Smooth muscle cell (in vitro differentiated cells): ENCODE measurements at regions not wholly inside any gene's neighbourhood (a gene's known extent, or its start where the extent isn't known, plus 50 kb on each side); places are given as distances from the start of the nearest gene placed in this dataset.
"Not testable (repeated sequence)": the region's sequence is repeated elsewhere in the genome, so short reads cannot be mapped to it uniquely, and the experiment has no call there.

ENCODE experiments used
- DNase-seq: peaks from one replicate; lab custom pipeline; 2025; ENCODE audit not compliant: unreplicated experiment; lab: John Stamatoyannopoulos, UW
- H2AFZ ChIP-seq: fragments of 200-600 bp; sonication (generic); 2 replicates; pipeline ENCODE4 v1.6.0; 2016; ENCODE audit warnings: antibody characterized with exemption, low read depth, mild to moderate bottlenecking
- H3F3A ChIP-seq: fragments of 200-600 bp; sonication (generic); 2 replicates; pipeline ENCODE4 v1.6.0; 2017; ENCODE audit warnings: antibody characterized with exemption, low read depth
- H3K27ac ChIP-seq: fragments of 200-600 bp; sonication (generic); 2 replicates; pipeline ENCODE4 v1.5.1; 2016; ENCODE audit warnings: low read depth, mild to moderate bottlenecking
- H3K27me3 ChIP-seq: fragments of 200-600 bp; sonication (generic); 2 replicates; pipeline ENCODE4 v1.6.1; 2016; ENCODE audit warnings: low read depth, mild to moderate bottlenecking
- H3K36me3 ChIP-seq: fragments of 200-600 bp; sonication (generic); 2 replicates; pipeline ENCODE4 v1.5.1; 2016; ENCODE audit warnings: low read depth
- H3K4me1 ChIP-seq: fragments of 200-600 bp; sonication (generic); 2 replicates; pipeline ENCODE4 v1.5.1; 2016; ENCODE audit warnings: low read depth
- H3K4me2 ChIP-seq: fragments of 200-600 bp; sonication (generic); 2 replicates; pipeline ENCODE4 v1.6.0; 2016; ENCODE audit warnings: mild to moderate bottlenecking
- H3K4me3 ChIP-seq: fragments of 200-600 bp; sonication (generic); 2 replicates; pipeline ENCODE4 v1.5.1; 2016; ENCODE audit warnings: mild to moderate bottlenecking
- H3K79me2 ChIP-seq: fragments of 200-600 bp; sonication (generic); 2 replicates; pipeline ENCODE4 v1.6.0; 2016; ENCODE audit warnings: low read depth, mild to moderate bottlenecking
- H3K9ac ChIP-seq: fragments of 200-600 bp; sonication (generic); 2 replicates; pipeline ENCODE4 v1.6.0; 2016; ENCODE audit warnings: low read depth
- H3K9me3 ChIP-seq: fragments of 200-600 bp; sonication (generic); replicated peaks from 2 replicates; pipeline ENCODE4 v1.5.1; 2016; ENCODE audit warnings: low read depth
- H4K20me1 ChIP-seq: fragments of 200-600 bp; sonication (generic); 2 replicates; pipeline ENCODE4 v1.6.0; 2016; ENCODE audit warnings: low read depth
- CTCF ChIP-seq: fragments of 200-600 bp; sonication (generic); IDR thresholded peaks from 2 replicates; pipeline ENCODE4 v1.5.1; 2017; ENCODE audit warnings: borderline replicate concordance, mild to moderate bottlenecking, antibody characterized with exemption; ENCODE audit not compliant: insufficient read depth, poor library complexity, severe bottlenecking
- WGBS: methylation state at CpG from one replicate; pipeline ENCODE4 v1.1.7; 2016; ENCODE audit warnings: low lambda C conversion rate; 5-methylcytosine and 5-hydroxymethylcytosine counted together

DNA sequence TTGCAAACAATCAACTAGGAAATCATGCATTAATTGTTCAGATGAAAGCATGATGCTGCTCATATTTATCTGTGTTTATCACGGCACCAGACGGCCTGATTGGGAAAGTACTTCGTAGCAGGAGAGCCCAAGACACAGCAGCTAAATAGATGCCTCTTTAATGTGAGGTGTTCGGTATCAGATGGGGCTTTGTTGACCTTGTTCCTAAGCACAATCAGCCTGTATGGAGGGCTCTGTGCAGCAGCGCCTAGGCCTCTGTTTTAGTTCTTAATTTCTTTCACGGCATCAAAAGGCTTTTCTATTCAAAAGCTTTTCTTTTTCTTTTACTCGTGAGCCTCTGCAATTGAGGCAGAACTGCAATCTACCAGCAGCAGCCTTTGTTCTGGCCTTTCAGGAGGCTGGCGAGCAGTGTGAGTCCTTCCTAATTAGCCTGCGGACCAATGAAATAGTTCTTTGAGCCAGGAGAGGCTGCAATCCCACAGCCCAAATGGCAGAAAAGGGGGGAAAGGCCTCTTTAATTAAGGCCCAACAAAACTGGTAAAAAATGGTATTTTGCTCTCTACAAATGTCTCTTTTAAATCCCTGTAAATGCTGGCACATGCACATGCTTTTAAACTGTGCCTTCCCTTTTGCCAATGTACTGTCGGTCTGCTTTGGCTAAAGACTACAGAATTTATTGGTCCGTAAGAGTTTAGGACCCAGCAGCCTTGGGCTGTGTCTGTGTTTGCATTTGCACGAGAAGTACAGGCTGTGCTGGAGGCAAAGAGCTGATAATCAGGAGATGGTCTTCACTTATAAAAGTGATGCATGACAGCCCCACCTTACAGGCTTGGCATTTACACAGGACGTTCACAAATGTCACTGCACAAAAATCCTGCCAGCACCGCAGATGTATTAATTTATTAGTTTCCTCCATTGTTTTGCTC, 159.6 kb downstream of the RND3 start:
- Histone ChIP-seq H3K79me2 (no peaks in the 10 kb centered on the region), H3F3A (no peaks in the 10 kb centered on the region), H3K4me3 (no peak overlapping the region), H3K9me3 (no peaks in the 10 kb centered on the region), H2AFZ (no peak overlapping the region), H3K4me2 (no peak overlapping the region), H3K9ac (no peak overlapping the region), H3K4me1 (peaks cover 12% of the 10 kb centered on the region), H3K27ac (no peak overlapping the region), H3K36me3 (no peaks in the 10 kb centered on the region), H3K27me3 (no peaks in the 10 kb centered on the region), H4K20me1 (no peaks in the 10 kb centered on the region)
- 76% methylated on average over 14 of the region's 14 CpGs for WGBS
- DNase-seq, result no peak
- no peak for TF ChIP-seq CTCF

DNA sequence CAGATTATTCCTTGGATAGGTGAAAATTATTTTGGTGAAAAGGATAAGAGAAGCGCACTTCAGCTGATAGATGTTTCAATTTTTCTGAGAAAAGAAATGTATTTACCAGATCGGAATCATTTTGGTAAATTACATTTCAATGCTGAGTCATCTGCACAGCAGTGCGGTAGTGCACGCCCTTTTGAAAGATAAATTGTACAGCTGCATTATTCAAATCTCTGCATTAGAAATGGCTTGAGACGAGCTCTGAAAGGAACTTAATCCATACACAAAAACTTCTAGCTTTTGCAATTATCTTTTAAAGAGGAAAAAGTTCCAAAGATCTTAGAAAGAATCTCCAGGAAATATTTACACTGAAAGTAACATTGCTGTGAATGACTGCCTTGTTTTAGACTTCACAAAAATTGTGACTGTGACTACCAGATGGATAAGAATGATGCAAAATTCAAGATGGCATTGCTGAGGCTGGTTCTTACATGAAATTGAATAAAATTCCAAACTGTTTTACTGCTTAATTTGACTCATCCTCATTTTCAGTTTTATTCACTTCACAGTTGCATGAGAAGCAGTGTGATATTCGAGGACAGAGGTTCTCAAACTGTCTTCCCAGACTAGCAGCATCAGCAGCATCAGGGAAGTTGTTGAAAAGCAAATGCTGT, 161.7 kb downstream of the RND3 start:
- Histone ChIP-seq H3F3A (no peaks in the 10 kb centered on the region), H3K36me3 (no peaks in the 10 kb centered on the region)
- 77% methylated on average over 6 of the region's 6 CpGs for WGBS

DNA sequence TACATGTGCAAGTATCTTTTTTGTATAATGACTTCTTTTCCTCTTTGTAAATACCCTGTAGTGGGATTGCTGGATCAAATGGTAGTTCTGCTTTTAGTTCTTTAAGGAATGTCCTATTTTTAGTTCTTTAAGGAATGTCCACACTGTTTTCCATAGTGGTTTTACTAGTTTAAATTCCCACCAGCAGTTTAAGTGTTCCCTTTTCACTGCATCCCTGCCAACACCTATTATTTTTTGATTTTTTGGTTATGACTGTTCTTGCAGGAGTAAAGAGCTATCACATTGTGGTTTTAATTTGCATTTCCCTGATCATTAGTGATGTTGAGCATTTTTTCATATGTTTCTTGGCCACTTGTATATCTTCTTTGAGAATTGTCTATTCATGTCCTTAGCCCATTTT, 164.4 kb downstream of the RND3 start:
- H3K27me3 ChIP-seq, DNase-seq, H3K27ac ChIP-seq, H4K20me1 ChIP-seq, H3K4me3 ChIP-seq, H3K9me3 ChIP-seq, H3K9ac ChIP-seq, H3K36me3 ChIP-seq, H3F3A ChIP-seq, H2AFZ ChIP-seq, H3K79me2 ChIP-seq, H3K4me2 ChIP-seq: not testable (repeated sequence)
- peaks cover 12% of the 10 kb centered on the region for H3K4me1 ChIP-seq

More for the DNA sequence above, 161.7 kb downstream of the RND3 start:
- no peak overlapping the region for H3K4me3 ChIP-seq
- TF ChIP-seq CTCF, result no peak
- H3K27me3 ChIP-seq, result no peaks in the 10 kb centered on the region
- no peak overlapping the region for H3K4me2 ChIP-seq
- H3K79me2 ChIP-seq, result no peaks in the 10 kb centered on the region
- H3K4me1 ChIP-seq, result peaks cover 12% of the 10 kb centered on the region
- H4K20me1 ChIP-seq, result no peaks in the 10 kb centered on the region
- DNase-seq, result no peak
- H3K9ac ChIP-seq, result no peak overlapping the region
- H3K9me3 ChIP-seq, result no peaks in the 10 kb centered on the region
- no peak overlapping the region for H3K27ac ChIP-seq
- peak overlapping the region; percentile 42 for H2AFZ ChIP-seq

- no peak overlapping the region for H3K4me2 ChIP-seq
- no peak overlapping the region for H3K4me3 ChIP-seq
- 94% methylated on average over 1 of the region's 1 CpG for WGBS
Measured at GRCh38 chr2:150320608-150321007, 166.9 kb downstream of the RND3 start.

More at GRCh38 chr2:150320608-150321007, 166.9 kb downstream of the RND3 start:
- H3F3A ChIP-seq, result no peaks in the 10 kb centered on the region
- H2AFZ ChIP-seq, result no peak overlapping the region
- TF ChIP-seq CTCF, result no peak
- no peak overlapping the region for H3K27ac ChIP-seq
- no peaks in the 10 kb centered on the region for H3K36me3 ChIP-seq
- H3K27me3 ChIP-seq, result no peaks in the 10 kb centered on the region
- H3K4me1 ChIP-seq, result peaks cover 2% of the 10 kb centered on the region
- H3K79me2 ChIP-seq, result no peaks in the 10 kb centered on the region
- no peaks in the 10 kb centered on the region for H4K20me1 ChIP-seq
- peaks cover 7% of the 10 kb centered on the region for H3K9me3 ChIP-seq
- DNase-seq, result no peak
- H3K9ac ChIP-seq, result no peak overlapping the region
